Middle frontal gyrus (tissue), 1 donor: ENCODE measurements at regions not wholly inside any gene's neighbourhood (a gene's known extent, or its start where the extent isn't known, plus 50 kb on each side); places are given as distances from the start of the nearest gene placed in this dataset.

Experiments used
- DNase-seq: peaks from one replicate; pipeline ENCODE4 v3.0.0-alpha.2; 2015; ENCODE audit warnings: low spot score; ENCODE audit errors: extremely low spot score

DNA sequence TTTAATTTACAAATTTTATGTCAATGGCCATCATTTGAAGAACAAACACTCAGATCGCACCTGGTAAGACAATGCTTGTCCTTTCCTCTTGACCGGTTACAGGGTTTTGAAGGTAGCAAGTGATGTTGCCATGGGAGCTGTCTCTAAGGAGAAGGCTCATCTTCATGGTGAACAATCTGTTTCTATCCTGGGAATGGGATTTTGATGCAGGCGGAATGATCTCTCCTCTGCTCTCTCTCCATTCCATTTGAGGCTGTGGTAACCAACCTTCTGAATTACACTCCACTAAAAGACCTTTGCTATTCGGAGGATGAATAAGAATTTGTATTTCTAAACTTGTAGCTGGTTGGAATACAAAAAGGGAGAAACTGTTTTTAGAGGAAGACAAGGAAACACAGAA lies 57.9 kb upstream of the SLC5A9 start:
- DNase-seq = no peak

DNA sequence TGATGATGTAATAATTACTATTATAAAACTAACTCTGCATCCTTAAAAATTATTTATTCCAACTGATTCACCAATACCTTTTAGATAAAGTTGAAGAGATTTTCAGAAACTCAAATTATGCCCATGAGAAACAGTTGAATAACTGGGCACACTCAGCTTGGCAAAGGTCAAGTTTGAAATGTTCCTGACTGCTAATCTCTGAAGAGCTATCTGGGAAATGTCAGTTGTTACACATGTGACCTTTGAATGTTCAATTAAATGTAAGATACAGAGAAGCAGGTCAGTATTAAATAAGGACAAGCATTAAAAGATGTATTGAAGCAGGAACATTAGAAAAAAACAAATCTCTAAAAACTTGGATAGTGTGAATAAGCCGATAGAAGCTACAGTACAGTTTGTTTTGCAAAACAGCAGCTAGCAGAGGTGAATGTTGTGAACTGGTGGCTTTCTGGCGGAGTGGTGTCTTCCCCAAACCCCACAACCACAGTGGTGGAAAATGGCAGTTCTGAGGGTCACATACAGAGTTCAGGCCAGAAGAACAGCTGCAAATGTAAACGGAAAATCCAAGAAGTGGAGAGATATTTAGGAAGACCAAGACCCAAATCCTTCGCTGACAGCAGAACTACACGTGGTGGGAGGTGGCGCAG lies 61.9 kb upstream of the SLC5A9 start:
- DNase-seq = no peak

DNA sequence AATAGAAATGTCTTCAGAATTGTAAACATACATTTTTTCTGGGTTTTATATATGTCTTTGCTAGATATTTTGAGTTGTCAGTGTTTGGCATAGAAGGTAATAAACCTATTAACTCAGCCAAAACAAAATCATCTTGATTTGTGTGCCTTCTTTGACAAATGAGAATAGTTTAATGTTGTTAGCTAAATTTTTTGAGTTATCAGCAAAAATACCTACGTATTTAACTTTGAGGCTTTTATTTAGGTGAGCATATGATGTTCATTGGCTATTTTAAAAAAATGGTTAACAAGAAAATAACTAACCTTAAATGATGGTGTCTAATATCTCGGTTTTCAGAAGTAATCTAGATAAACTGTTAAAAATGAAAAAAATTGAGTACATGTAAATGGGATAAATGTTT lies 83.2 kb upstream of the SLC5A9 start:
- DNase-seq = no peak

DNA sequence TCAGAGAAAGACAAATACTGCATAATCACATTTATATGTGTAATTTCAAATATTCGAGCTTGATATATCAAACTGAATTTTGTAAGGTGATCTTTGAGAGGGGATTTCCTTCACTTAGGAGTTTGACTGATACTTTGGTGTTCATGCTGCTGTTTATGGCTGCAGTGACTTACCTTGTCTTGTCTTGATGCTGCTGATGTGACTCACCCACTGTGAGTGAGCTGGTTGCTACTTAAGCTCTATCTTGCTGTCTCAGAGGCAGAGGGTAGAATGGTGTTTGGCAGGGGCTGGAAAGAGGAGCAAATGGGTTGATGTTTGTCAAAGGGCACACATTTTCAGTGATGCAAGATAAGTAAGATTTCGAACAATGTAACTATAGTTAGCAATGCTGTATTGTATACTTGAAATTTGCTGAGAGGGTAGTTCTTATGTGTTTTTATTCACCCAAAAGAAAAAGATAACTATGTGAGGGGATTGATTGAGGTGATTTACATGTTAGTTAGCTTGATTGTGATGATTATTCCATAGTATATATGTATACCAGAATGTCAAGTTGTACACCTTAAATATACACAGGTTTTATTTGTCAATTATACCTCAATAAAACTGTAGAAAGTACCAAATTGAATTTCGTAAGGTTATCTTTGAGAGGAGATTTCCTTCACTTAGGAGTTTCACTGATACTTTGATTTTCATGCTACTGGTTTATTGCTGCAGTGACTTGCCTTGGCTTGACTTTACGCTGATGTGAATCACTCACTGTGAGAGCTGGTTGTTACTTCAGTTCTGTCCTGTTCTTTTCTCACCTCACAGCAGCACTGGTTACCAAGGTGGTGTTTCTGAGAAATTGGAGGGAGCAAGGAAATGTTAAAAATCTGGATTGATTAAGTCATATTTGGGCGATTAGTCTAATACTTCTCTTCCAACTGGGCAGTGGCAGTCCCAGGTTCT lies 94.5 kb upstream of the SLC5A9 start:
- no peak for DNase-seq

DNA sequence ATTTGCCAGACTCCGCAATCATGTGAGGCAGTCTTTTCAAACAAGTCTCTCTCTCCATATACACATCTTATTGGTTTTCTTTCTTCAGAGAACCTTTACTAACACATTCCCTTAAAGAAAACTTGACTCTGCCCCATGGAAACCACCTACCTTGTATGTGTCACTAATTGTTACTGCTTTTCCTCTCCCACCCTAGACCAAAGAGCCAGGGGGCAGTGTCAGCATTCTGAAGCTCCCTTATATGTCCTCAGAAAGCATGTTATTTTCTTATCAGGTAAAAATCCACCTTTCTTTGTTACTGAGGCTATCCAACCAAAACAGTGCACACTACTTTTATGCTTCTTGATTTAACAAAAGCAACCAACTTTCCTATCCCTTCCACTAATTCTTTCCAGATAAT lies 98.9 kb upstream of the SLC5A9 start:
- DNase-seq = no peak

DNA sequence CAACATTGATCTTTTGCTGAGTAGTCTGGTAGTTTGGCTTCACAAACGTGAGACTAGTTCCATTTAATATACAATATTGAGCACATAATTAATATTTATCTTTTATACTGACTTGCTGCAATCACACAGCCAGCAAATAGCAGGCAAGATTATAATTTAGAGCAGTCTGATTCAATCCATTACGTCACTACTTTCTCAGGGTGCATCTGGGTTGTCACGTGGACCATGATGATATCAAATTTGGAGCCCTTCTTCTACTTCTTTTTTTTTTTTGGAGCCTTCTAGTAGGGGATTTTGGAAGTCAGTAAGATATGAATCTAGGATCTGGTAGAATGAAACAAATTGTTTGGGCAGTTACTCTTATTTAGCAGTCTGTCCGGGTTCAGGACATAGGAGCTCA lies 100.6 kb upstream of the SLC5A9 start:
- DNase-seq = no peak

DNA sequence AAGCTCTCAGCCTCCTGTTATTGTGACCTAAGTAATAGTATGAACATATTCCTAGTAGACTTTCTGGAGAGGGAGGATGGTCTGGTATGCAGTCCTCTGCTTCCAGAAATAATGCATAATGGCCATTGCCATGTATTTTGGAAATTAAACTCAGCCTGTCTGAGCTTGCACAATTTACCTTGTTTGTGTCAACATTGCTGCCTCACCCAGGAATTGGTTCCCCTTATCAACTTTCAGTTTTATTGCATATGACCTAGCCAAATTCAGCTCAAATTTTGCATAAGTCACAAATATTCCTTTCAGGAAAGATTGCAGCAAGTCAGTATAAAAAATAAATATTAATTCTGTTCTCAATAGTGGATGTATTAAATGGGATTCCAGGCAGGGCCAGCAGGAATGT lies 101.9 kb upstream of the SLC5A9 start:
- no peak for DNase-seq

DNA sequence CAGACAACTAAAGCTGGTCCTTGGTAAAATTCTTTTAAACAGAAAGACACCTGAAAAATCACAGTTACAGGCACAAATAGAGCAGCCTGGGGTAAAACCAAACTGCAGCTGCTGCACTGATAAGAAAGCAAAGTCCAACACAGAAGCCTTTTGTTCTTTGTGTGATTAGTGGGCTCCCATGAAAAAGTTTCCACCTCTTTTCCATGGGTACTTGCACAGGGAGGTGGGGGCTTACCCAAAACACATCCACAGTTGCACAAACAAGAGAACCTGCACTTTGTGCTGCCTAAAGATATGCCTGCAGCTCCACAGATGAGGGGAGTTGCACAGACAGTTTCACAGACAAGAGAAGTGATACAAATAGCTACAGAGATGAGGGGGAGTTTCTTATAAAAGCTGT lies 106.7 kb upstream of the SLC5A9 start:
- no peak for DNase-seq

DNA sequence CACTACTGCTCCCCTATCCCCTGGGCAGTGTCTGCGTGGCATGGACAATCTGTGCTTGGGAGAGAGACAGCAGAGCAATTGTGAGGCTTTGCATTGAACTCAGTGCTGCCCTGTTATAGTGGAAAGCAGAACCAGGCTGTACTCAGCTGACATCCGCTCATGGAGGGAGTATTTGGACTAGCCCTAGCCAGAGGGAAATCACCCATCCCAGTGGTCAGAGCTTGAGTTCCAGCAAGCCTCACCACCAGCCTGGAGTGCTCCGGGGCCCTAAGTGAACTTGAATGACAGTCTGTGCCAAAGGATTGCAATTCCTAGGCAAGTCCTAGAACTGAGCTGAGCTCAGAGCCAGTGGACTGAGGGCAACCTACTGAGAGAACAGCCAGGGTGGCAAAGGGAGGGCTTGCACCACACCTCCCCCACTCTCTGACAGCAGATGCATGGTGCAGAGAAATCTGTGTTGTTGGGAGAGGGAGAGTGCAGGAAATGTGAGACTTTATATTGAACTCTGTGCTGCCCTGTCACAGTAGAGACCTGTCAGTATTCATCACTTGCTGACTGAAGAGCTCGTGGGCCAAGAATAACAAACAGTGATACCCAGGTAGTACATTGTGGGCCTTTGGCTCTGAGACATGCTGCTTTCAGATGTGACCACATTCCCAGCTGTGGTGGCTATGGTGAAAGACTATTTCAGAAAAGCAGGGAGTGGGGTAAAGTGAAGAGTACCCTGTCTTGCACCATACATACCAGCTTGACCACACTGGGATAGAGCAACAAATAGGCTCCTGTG lies 107.7 kb upstream of the SLC5A9 start:
- DNase-seq = no peak

DNA sequence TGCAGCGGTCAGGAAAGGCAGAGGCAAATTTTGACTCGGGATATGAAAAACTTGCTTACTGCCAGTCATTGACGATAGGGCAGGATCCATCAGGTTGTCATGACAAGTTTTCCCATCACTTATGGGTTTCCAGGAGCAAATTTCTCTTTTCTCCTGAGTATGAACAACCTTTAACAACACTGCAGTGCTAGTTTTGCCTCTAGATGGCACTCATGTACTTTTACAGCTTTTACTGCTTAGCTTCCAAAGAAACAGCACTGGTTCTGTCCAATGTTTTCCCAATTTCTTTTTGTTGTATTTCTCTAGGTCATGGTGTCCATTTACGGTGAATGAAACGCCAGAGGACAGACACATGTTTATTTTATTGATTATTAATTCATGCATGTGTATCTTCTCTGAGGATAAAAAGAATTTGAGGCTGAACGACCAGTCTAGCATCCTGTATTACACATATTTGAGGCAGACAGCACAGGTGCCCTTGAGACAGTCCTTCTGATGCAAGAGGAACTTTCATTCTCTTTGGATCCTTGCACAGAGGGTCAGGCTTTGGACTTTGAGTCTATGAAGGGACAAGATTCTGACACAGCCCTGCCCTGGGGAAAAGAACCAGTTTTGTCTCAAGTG lies 112.3 kb upstream of the TRABD2B start:
- DNase-seq = peak; percentile 21

DNA sequence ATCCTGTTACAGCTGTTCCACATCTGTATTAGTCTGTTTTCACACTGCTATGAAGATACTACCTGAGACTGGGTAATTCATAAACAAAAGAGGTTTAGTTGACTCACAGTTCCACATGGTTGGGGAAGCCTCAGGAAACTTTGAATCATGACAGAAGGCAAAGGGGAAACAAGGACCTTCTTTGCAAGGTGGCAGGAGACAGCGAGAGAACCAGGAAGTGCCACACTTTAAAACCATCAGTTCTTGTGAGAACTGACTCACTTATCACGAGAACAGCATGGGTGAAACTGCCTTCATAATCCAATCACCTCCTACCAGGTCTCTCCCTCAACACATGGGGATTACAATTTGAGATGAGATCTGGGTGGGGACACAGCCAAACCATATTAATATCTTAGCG lies 110.3 kb upstream of the TRABD2B start:
- DNase-seq = no peak

DNA sequence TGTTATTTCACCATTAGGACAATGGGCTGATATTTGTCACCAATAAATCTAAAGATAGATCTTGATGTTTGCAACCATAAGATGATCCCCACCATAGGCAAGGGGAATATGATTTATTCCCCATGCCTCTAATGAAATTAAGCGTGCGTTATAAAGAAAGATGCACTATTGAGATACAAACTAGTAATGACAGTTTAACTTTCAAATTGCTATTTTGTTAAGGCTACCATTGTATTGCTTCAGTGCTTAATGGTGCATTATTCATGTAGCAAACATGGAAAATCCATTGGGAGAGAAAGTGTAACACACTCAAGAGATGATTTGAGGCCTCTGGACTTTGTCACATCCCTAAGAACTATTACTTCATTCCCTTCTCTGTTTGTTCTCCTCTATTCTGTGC lies 108.9 kb upstream of the TRABD2B start:
- DNase-seq = no peak

DNA sequence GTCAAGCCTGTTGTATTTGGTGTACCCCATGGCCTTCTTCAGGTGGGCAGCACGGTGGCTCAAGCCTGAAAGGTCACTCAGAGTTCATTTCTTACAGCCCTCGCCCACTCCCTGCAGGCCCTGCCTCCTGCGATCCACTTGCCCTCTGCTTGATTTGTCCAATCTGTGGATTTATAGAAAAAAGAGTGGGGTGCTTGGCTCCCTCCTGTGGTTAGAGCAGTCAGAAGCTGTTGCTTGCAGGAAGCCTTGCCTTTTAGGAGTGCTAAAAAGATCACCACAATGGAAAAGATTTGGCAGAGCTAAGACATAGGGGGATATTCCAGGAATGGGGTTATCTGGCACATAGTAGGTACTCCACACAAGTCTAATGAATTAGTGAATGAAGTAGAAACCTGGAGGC lies 108.0 kb upstream of the TRABD2B start:
- DNase-seq = no peak

DNA sequence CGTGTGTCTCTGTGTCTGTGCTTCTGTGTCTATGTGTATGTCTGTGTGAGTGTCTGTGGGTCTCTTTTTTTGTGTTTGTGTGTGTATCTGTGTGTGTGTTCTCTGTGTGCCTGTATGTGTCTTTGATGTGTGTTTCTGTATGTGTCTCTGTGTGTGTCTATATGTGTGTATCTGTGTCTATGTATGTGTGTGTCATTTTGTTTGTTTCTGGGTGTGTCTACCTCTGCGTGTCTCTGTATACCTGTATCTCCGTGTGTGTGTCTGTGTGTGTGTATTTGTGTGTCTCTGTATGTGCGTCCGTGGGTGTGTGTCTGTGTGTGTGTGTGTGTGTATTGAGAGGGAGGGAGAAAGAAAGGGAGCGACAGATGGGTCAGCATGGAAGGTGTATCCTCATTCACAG lies 106.3 kb upstream of the TRABD2B start:
- no peak for DNase-seq

DNA sequence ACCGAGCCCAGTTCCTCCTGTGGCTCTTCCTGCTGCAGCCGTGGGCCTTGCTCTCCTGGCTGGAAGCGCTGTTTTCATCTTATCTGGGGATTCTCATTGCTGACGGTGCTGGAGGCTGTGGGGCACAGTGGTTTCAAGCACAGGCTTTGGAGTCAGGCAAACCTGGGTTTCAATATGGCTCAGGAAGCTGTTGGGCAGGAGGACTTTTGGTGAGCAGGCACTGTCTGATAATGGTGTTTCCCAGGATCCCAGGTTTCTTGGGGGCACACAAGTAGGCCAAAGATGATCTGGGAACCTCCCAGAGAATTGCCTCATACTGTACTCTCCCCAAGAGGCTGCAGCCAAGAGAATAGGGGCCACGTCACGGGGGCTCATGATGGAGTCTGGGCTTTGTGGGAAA lies 105.6 kb upstream of the TRABD2B start:
- no peak for DNase-seq

DNA sequence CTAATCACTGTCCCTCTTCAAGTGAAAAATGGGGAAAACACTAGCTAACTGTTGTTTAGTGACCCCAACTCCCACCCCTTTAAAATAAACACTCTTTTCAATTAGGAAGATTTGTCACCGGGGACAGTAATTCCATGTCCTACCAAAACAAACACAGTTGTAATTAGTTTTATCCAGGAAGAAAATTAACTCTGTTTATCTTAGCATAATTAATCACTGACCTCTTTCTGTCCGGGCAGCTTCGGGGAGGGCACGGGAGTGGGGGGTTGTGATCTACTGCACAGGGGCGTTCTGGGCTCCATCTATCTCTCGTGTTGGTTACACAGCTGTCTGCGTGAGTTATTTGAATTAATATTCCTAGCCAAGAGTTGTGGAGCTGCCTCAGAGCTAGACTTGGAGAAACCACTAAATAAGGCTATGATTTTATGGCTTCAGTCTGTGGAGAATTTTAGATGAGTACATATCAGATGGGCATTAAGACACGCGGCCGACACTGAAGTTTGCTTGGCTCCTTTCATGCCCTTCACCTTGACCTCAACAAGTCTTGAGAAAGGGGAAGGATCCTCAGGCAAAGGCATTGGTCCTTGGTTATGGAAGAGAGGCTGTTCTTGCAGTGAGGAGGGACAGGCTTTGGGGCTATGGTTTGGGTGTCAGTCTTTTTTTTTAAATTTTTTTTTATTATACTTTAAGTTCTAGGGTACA lies 102.0 kb upstream of the TRABD2B start:
- no peak for DNase-seq

DNA sequence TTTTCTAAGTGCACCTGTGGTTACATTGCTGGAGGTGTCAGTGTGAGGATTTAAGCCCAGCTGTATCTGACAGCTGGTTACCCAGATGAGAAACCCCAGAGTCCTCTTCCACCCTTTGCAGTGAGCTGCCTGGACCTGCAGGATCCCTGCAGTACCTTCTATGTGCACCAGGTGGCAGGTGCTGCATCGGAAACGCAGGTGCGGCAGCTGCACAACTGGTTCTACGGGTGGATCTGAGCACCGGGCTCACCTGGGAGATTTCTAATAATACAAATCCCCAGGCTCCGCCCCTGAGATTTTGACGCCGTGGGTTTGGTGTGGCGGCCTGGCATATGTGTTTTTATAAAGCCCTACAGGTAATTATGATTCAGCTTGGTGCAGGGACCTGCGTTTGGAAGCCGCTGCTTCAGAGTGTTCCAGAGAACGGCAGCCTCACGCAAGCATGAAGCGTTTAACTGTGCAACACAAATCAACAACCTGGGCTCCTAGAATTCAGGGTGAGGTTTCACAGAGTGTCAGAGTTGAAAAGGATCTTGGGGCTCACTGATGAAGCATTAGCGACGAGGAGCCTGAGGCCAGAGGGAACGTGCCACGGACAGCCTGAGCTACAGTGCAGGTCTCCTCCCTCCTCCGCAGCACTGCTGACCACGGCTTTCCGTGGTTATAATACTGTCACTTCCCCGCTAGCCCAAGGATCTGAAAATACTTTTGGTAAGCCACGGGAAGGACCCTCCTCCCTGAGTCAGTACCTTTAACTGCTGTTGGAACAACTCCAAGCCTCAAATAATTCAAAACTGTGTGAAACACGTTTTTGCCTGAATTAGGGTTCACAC lies 96.7 kb upstream of the TRABD2B start:
- no peak for DNase-seq

DNA sequence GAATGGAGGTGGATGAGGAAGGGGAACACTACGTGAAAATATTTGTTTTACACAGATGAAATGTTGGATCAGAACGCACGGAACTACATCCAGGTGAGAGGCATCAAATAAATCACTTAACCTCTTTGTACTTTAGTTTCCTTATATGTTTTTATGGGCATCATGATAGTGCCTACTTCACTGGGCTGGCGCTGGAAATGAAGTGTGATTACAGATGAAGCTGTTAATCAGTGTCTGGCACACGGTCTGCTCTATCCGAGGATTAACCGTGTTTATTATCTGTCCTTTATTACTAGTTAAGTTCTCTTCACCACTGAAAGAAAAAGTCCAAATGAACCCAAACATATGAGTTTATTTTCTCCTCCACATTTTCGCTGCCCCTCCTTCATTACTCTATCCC lies 96.0 kb upstream of the TRABD2B start:
- DNase-seq = no peak

DNA sequence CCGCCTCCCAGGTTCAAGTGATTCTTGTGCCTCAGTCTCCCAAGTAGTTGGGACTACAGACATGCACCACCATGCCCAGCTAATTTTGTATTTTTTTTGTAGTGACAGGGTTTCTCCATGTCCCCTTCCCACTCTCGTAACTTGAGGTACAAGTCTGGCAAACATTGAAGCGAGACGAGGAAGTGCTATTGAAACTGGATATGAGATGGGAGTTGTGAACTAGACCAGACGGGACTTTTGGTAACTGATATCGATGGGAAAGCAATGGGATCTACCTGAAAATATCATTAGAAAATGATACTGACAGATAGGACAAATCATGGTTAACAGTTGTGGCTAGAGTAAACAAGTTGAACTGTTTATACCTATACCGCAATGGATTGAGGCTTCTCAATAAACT lies 95.2 kb upstream of the TRABD2B start:
- no peak for DNase-seq

DNA sequence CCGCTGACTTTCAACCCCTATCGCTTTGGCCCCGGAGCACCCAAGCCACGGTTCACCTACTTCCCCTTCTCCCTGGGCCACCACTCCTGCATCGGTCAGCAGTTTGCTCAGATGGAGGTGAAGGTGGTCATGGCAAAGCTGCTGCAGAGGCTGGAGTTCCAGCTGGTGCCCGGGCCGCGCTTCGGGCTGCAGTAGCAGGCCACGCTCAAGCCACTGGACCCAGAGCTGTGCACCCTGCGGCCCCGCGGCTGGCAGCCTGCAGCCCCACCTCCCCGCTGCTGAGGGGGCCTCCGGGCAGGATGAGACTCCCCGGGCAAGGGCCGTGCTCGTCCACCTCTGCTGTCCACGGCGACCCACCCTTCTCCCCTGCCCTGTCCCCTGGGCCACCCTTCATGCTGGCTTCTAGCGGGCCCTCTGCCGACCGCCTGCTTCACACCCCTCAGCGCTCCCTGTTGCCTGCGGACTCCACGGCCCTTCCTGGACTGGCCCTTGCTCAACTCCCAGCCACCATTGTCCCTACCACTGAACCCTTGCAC lies 92.2 kb upstream of the TRABD2B start:
- DNase-seq = no peak
